ENCODE measurements at regions not wholly inside any gene's neighbourhood (a gene's known extent, or its start where the extent isn't known, plus 50 kb on each side); places are given as distances from the start of the nearest gene placed in this dataset.

GRCh38 chr10:44771233-44771995 lies 139.7 kb upstream of the TMEM72 start:
- no peak for DNase-seq (ENCODE audit: low spot score in 2 of 2)
- Histone ChIP-seq H3K4me1 (no peaks in the 10 kb centered on the region), H3K4me3 (no peak overlapping the region), H3K36me3 (no peaks in the 10 kb centered on the region), H3K9me3 (no peaks in the 10 kb centered on the region), H3K27me3 (no peaks in the 10 kb centered on the region), H3K27ac (no peak overlapping the region)
- TF ChIP-seq EP300 (IDR thresholded peaks at IDR 0.05): no peak
- TF ChIP-seq CTCF (IDR thresholded peaks at IDR 0.05): no peak
- no peak for TF ChIP-seq POLR2A (IDR thresholded peaks at IDR 0.05)
- no peak for TF ChIP-seq POLR2AphosphoS5 (IDR thresholded peaks at IDR 0.05)
- 87% methylated on average over 2 of the region's 2 CpGs for WGBS

- Histone ChIP-seq H3K4me3 (no peak overlapping the region), H3K9me3 (no peaks in the 10 kb centered on the region), H3K27ac (no peak overlapping the region), H3K27me3 (no peaks in the 10 kb centered on the region), H3K36me3 (no peaks in the 10 kb centered on the region), H3K4me1 (no peaks in the 10 kb centered on the region)
- DNase-seq (ENCODE audit: low spot score in 2 of 2): no peak
- 92% methylated on average over 18 of the region's 19 CpGs for WGBS
- TF ChIP-seq EP300 (IDR thresholded peaks at IDR 0.05) (no peak), POLR2A (IDR thresholded peaks at IDR 0.05) (no peak), POLR2AphosphoS5 (IDR thresholded peaks at IDR 0.05) (no peak), CTCF (IDR thresholded peaks at IDR 0.05) (no peak)
Observed at GRCh38 chr10:44773565-44773964, 137.6 kb upstream of the TMEM72 start.

GRCh38 chr10:44774676-44775401 lies 136.3 kb upstream of the TMEM72 start:
- Histone ChIP-seq H3K36me3 (no peaks in the 10 kb centered on the region), H3K27ac (no peak overlapping the region), H3K27me3 (no peaks in the 10 kb centered on the region), H3K9me3 (no peaks in the 10 kb centered on the region), H3K4me3 (no peak overlapping the region), H3K4me1 (no peaks in the 10 kb centered on the region)
- WGBS: 56% methylated on average over 4 of the region's 4 CpGs
- no peak for TF ChIP-seq CTCF (IDR thresholded peaks at IDR 0.05)
- TF ChIP-seq EP300 (IDR thresholded peaks at IDR 0.05): no peak
- no peak for TF ChIP-seq POLR2A (IDR thresholded peaks at IDR 0.05)
- no peak for TF ChIP-seq POLR2AphosphoS5 (IDR thresholded peaks at IDR 0.05)
- no peak for DNase-seq (ENCODE audit: low spot score in 2 of 2)

- Histone ChIP-seq H3K27me3 (no peaks in the 10 kb centered on the region), H3K9me3 (no peaks in the 10 kb centered on the region), H3K4me1 (no peaks in the 10 kb centered on the region), H3K27ac (no peak overlapping the region), H3K36me3 (no peaks in the 10 kb centered on the region), H3K4me3 (no peak overlapping the region)
- 95% methylated on average over 6 of the region's 6 CpGs for WGBS
- TF ChIP-seq EP300 (IDR thresholded peaks at IDR 0.05) (no peak), POLR2A (IDR thresholded peaks at IDR 0.05) (no peak), POLR2AphosphoS5 (IDR thresholded peaks at IDR 0.05) (no peak), CTCF (IDR thresholded peaks at IDR 0.05) (no peak)
- no peak for DNase-seq (ENCODE audit: low spot score in 2 of 2)
Observed at GRCh38 chr10:44775402-44775741, 135.8 kb upstream of the TMEM72 start.

- TF ChIP-seq CTCF (IDR thresholded peaks at IDR 0.05) (no peak), POLR2AphosphoS5 (IDR thresholded peaks at IDR 0.05) (no peak), POLR2A (IDR thresholded peaks at IDR 0.05) (no peak), EP300 (IDR thresholded peaks at IDR 0.05) (no peak)
- no peaks in the 10 kb centered on the region for H3K9me3 ChIP-seq
- H3K27me3 ChIP-seq: no peaks in the 10 kb centered on the region
- H3K27ac ChIP-seq: no peak overlapping the region
- WGBS: 53% methylated on average over 3 of the region's 3 CpGs
- H3K36me3 ChIP-seq: no peaks in the 10 kb centered on the region
- no peaks in the 10 kb centered on the region for H3K4me1 ChIP-seq
- no peak overlapping the region for H3K4me3 ChIP-seq
- no peak for DNase-seq (ENCODE audit: low spot score in 2 of 2)
Observed at GRCh38 chr10:44776181-44776580, 135.0 kb upstream of the TMEM72 start.
